ENCODE measurements at regions not wholly inside any gene's neighbourhood (a gene's known extent, or its start where the extent isn't known, plus 50 kb on each side); places are given as distances from the start of the nearest gene placed in this dataset.

- TF ChIP-seq CTCF (IDR thresholded peaks at IDR 0.05; ENCODE audit: low read depth, low read length, poor library complexity, severe bottlenecking) (peak; percentile 53), EZH2phosphoT487 (IDR thresholded peaks at IDR 0.05; ENCODE audit: borderline replicate concordance, low read length) (no peak)
Measured at GRCh38 chr1:213564215-213564659, 423.5 kb upstream of the PROX1 start.
